SHP77 (cell line): ENCODE measurements at regions not wholly inside any gene's neighbourhood (a gene's known extent, or its start where the extent isn't known, plus 50 kb on each side); places are given as distances from the start of the nearest gene placed in this dataset.
"Not testable (repeated sequence)": the region's sequence is repeated elsewhere in the genome, so short reads cannot be mapped to it uniquely, and the experiment has no call there.

Source experiments
- DNase-seq, 2 experiments: peaks; one replicate each; lab custom pipeline; 2025; lab: John Stamatoyannopoulos, UW

- no peak for DNase-seq
Measured at GRCh38 chr5:101362067-101362466, 459.0 kb upstream of the ST8SIA4 start.

- peak in 1 of 2 experiments; percentile 24 for DNase-seq
Measured at GRCh38 chr5:101346906-101347305, 443.8 kb upstream of the ST8SIA4 start.

GRCh38 chr5:101346447-101346846 is 443.4 kb upstream of the ST8SIA4 start:
- no peak for DNase-seq

DNA sequence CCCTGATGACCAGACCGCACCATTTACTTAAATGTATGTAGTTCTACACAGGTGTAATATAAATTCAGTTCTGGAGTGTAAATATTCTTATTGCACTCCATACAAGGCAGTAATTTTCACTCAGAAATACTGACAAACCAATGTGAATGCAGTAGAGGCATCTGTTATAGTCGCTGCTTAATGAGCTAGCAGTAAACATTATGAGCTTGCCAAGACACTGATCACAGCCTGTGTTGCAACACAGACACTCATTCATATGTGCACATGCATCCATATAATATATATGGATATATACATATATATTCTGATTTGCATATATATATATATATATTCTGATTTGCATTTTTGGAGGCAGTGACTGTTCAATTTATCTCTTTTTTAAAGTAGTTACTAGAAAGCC is 435.1 kb upstream of the ST8SIA4 start:
- no peak for DNase-seq

- no peak for DNase-seq
Measured at GRCh38 chr5:101327816-101328215, 424.7 kb upstream of the ST8SIA4 start.

- DNase-seq: no peak
Measured at GRCh38 chr5:101326766-101327165, 423.7 kb upstream of the ST8SIA4 start.

DNA sequence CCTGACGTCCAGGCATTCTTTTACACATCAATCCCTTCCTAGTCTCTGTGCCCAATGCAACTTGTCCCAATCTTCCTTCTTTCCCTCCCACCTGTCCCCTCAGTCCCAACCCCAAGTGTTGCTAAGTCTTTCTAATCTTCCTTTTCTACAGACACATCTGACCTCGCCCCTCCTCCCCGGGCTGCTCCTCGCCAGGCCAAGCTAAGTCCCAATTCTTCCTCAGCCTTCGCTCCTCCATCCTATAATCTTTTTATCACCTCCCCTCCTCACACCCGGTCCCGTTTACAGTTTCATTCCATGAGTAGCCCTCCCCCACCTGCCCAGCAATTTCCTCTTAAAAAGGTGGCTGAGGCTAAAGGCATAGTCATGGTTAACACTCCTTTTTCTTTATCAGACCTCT is 413.3 kb upstream of the ST8SIA4 start:
- DNase-seq: not testable (repeated sequence)

- peak; percentile 74 to 90 for DNase-seq
Measured at GRCh38 chr5:101306391-101307137, 403.5 kb upstream of the ST8SIA4 start.

DNA sequence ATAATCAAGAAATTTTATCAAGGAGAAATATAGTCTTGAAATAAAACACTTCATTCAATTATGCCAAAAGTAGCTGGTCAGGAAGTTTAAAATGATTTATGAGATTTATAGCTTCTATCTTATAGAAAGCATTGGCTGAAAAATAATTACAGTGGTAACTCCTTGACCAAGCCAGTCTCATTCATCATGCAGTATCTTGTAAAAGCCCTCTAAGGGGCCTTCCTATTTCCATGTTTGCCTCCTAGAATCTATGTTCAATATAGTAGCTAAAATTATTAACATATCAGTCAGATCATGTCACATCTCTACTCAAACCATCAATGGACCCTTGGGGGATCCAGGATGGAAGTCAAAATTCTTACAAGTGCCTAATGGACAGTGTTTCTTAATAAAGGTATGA is 393.4 kb upstream of the ST8SIA4 start:
- DNase-seq: no peak

- DNase-seq: peak; percentile 28 to 30
Measured at GRCh38 chr5:101292199-101292598, 389.1 kb upstream of the ST8SIA4 start.

DNA sequence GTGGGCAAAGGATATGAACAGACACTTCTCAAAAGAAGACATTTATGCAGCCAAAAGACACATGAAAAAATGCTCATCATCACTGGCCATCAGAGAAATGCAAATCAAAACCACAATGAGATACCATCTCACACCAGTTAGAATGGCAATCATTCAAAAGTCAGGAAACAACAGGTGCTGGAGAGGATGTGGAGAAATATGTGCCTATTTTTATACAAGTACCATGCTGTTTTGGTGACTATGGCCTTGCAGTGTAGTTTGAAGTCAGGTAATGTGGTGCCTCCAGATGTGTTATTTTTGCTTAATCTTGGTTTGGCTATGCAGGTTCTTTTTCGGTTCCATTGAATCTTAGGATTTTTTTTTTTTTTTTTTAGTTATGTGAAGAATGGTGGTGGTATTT is 387.7 kb upstream of the ST8SIA4 start:
- not testable (repeated sequence) for DNase-seq

DNA sequence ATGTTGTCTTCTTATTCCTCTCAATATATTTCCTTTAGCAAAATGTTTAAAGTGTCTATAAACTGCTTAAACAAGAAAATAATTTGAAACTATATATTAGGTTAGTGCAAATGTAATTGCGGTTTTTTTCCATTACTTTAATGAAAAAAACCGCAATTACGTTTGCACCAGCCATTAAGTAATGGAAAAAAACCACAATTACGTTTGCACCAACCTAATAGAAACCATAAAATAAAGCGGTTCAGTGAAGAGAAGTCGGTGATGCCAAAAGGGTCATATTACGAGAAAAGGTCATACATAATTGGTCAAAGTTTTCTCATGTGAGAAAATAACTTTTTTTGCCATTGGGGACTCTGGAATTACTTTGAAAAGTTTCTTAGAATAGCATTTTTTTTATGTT is 385.6 kb upstream of the ST8SIA4 start:
- no peak for DNase-seq

DNA sequence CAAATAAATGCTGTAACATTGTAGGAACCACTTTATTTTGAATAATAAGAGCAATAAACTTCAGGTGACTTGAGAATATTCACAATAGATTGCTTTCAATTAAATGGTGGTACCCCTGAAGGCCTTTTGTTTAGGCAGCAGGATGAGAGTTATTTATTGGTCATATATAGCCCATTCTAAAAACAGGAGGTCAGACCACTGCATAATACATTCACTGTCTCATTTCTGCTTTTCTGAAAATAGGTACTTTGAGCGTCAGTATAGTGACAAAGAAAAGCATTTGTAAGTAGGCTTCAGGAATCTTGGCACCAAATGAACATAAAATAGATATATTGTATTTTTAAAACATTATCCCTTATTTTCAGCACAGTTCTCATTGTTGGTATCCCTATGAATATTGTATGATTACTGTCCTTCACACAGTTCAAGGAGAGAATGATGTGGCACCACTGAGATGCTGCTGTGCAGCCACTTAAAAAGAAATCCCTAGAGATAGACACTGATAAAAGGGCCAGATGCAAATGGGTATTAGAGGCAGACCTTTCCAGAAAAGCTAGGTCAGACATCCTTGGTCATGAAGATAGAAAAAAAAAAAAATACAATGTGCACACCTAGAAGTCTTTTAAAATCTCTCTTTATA is 381.8 kb upstream of the ST8SIA4 start:
- DNase-seq: no peak

GRCh38 chr5:101283938-101284337 is 380.9 kb upstream of the ST8SIA4 start:
- DNase-seq: not testable (repeated sequence)

DNA sequence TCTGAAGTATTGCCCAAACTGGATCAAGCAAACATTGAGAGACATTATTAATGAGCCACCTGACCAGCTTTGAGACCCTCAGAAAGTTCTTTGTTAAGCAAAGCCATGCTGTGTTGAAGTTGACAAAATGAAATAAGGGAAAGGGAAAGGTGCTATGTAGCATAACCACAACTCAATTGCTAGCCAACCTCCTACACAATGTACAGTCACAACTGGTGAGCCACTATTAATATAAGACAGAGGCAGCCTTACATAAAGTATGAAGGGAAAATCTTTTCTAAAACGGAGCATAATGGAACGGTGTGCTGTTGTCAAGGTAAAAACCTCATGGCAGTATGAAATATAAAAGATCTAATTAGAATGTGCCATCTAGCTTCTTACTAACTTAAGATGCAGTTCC is 375.8 kb upstream of the ST8SIA4 start:
- no peak for DNase-seq

DNA sequence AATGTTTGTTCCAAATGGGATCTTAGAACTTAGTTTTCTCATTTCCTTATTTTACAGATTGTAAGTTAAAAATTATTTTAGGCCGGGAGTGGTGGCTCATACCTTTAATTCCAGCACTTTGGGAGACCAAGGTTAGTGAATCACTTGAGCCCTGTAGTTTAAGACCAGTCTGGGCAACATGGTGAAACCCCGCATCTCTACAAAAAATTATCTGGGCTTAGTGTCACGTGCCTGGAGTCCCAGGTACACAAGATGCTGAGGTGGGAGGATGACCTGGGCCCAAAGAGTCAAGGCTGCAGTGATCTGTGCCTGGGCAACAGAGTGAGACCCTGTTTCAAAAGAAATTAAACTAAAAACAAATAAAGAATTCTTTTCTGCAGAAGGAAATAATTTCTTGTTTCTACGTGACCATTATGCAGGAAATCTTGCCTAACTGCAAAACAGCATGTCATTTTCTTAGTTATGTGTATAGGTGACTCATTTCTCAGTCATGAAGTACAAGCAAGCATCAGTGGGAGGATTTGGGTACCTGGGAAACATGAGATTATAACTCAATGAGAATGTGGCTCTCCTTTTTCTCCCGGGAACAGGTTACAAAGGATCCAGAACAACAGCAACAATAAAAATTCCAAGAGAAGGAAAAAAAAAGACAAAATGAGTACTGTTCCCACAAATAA is 375.1 kb upstream of the ST8SIA4 start:
- no peak for DNase-seq

GRCh38 chr5:101271945-101272344 is 368.9 kb upstream of the ST8SIA4 start:
- DNase-seq: no peak

GRCh38 chr5:101271416-101271815 is 368.3 kb upstream of the ST8SIA4 start:
- no peak for DNase-seq

- DNase-seq: no peak
Measured at GRCh38 chr5:101260857-101261256, 357.8 kb upstream of the ST8SIA4 start.

DNA sequence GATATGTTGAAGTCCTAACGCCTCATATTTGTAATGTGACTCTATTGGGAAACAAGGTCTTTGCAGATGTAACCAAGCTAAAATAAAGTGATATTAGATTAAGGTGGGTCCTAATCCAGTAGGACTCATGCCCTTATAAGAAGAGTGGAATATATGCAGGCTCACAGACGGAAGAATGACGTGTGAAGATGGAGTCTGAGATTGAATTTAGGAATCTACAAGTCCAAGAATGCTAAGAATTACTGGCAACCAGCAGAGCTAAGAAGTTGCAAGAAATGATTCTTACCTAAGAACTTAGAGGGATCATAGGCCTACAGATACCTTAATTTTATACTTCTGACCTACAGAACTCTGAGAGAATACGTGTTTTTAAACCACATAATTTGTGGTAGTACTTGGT is 350.0 kb upstream of the ST8SIA4 start:
- no peak for DNase-seq

DNA sequence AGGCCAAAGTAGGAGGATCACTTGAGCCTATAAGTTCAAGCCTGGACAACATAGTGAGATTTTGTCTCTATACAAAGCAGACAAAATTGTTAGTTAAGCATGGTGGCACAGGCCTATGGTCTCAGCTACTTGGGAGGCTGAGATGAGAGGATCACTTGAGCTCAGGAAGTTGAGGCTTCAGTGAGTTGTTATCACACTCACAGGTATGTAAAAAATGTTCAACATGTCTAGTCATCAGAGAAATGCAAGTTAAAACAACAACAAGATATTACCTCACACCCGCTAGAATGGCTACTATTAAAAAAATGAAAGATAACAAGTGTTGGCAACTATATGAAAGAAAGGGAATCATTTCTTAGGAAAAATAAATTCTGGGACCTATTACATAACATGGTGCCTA is 341.5 kb upstream of the ST8SIA4 start:
- DNase-seq: no peak

- DNase-seq: no peak
Measured at GRCh38 chr5:101212942-101213514, 309.9 kb upstream of the ST8SIA4 start.

- no peak for DNase-seq
Measured at GRCh38 chr5:101206534-101206933, 303.5 kb upstream of the ST8SIA4 start.
